ENCODE measurements at regions not wholly inside any gene's neighbourhood (a gene's known extent, or its start where the extent isn't known, plus 50 kb on each side); places are given as distances from the start of the nearest gene placed in this dataset.
"Not testable (repeated sequence)": the region's sequence is repeated elsewhere in the genome, so short reads cannot be mapped to it uniquely, and the experiment has no call there.

GRCh38 chr20:6295867-6296256, 173.0 kb upstream of the FERMT1 start:
- DNase-seq (ENCODE audit: low read depth), result no peak
- no peak overlapping the region for H3K4me3 ChIP-seq (ENCODE audit: low read depth, low read length)
- no peak for TF ChIP-seq CTCF (IDR thresholded peaks at IDR 0.05; ENCODE audit: insufficient read depth, low read depth, low read length, missing control alignments)

GRCh38 chr20:6295127-6295866, 172.5 kb upstream of the FERMT1 start:
- no peak overlapping the region for H3K4me3 ChIP-seq (ENCODE audit: low read depth, low read length)
- TF ChIP-seq CTCF (IDR thresholded peaks at IDR 0.05; ENCODE audit: insufficient read depth, low read depth, low read length, missing control alignments), result no peak
- no peak for DNase-seq (ENCODE audit: low read depth)

GRCh38 chr20:6287471-6287870, 164.6 kb upstream of the FERMT1 start:
- DNase-seq (ENCODE audit: low read depth), result no peak
- TF ChIP-seq CTCF (IDR thresholded peaks at IDR 0.05; ENCODE audit: insufficient read depth, low read depth, low read length, missing control alignments), result no peak

GRCh38 chr20:6282642-6283041, 159.8 kb upstream of the FERMT1 start:
- DNase-seq (ENCODE audit: low read depth), result no peak
- no peak overlapping the region for H3K4me3 ChIP-seq (ENCODE audit: low read depth, low read length)
- TF ChIP-seq CTCF (IDR thresholded peaks at IDR 0.05; ENCODE audit: insufficient read depth, low read depth, low read length, missing control alignments), result no peak

More at GRCh38 chr20:6287471-6287870, 164.6 kb upstream of the FERMT1 start:
- no peak overlapping the region for H3K4me3 ChIP-seq (ENCODE audit: low read depth, low read length)

GRCh38 chr20:6277661-6278240, 154.9 kb upstream of the FERMT1 start:
- no peak for TF ChIP-seq CTCF (IDR thresholded peaks at IDR 0.05; ENCODE audit: insufficient read depth, low read depth, low read length, missing control alignments)
- DNase-seq (ENCODE audit: low read depth), result no peak
- no peak overlapping the region for H3K4me3 ChIP-seq (ENCODE audit: low read depth, low read length)

GRCh38 chr20:6270404-6270803, 147.6 kb upstream of the FERMT1 start:
- H3K4me3 ChIP-seq (ENCODE audit: low read depth, low read length); DNase-seq (ENCODE audit: low read depth): not testable (repeated sequence)

- no peak overlapping the region for H3K4me3 ChIP-seq (ENCODE audit: low read depth, low read length)
- peak; percentile 6 for DNase-seq (ENCODE audit: low read depth)
- no peak for TF ChIP-seq CTCF (IDR thresholded peaks at IDR 0.05; ENCODE audit: insufficient read depth, low read depth, low read length, missing control alignments)
Observed at GRCh38 chr20:6269168-6269873, 146.5 kb upstream of the FERMT1 start.

Data from GM12865 (cell line).